ENCODE measurements at regions not wholly inside any gene's neighbourhood (a gene's known extent, or its start where the extent isn't known, plus 50 kb on each side); places are given as distances from the start of the nearest gene placed in this dataset.

DNA sequence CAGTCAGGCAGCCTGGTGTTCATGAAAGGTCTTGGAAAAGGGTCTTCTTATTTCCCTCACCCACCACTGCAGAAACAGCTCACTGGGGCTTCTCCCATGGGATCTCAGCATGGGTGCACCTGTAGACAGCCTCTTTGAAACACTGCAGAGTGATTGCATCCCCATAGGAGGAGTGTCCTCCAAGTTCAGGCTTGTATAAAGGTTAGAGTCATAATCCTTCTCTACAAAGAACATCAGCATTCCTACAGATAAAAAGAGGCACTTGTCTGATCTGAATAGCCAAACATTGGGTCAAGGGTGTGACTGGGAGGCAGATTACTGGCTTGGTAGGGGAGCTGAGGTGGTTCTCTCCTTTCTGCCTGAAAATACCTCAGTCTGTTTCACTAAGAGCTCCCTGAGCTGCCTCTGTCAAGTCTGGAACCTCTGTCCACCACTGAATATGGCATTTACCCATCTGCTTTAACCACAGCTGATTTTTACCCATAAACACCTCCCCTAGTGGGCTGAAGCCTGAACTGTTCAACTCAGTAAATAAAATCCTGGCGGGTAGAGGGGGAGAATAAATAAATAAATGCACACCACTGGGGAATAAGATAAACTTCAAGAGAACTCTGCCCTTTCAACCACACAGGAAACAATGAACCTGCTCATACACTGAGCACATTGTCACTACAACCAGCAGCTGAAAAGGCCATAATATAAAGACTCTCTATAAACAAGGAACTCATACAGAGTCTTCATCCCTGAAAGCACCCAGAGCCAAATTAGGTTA lies 120.7 kb upstream of the SCAF11 start:
- ATAC-seq: no peak
- Histone ChIP-seq H3K79me2 (ENCODE audit: low read length) (no peaks in the 10 kb centered on the region), H3K9ac (ENCODE audit: low read length) (no peak overlapping the region), H3K27ac (ENCODE audit: low read length) (no peak overlapping the region), H2AFZ (ENCODE audit: low read length) (no peak overlapping the region), H4K20me1 (ENCODE audit: low read length) (no peaks in the 10 kb centered on the region), H3K4me1 (ENCODE audit: insufficient read depth, low read length) (no peaks in the 10 kb centered on the region), H3K9me2 (replicated peaks; ENCODE audit: low read length) (no peaks in the 10 kb centered on the region), H3K36me3 (ENCODE audit: low read depth, low read length) (no peaks in the 10 kb centered on the region), H3K4me2 (ENCODE audit: low read length) (no peak overlapping the region), H3K27me3 (ENCODE audit: low read length) (no peaks in the 10 kb centered on the region), H3F3A (ENCODE audit: low read length, unreplicated experiment) (no peaks in the 10 kb centered on the region), H3K4me3 (ENCODE audit: low read length) (no peak overlapping the region), H3K9me3 (ENCODE audit: low read length) (no peaks in the 10 kb centered on the region)
- BruUV-seq (replicated peaks): no TSS peak
- ChIA-PET CTCF (no interaction called here), POLR2A (ENCODE audit: unreplicated experiment) (no interaction called here)
- no peak for TF ChIP-seq EZH2 (IDR thresholded peaks at IDR 0.05; ENCODE audit: low read length, unreplicated experiment)
- no peak for TF ChIP-seq EZH2phosphoT487 (IDR thresholded peaks at IDR 0.05; ENCODE audit: borderline replicate concordance, low read length)
- TF ChIP-seq, protein P1, sequence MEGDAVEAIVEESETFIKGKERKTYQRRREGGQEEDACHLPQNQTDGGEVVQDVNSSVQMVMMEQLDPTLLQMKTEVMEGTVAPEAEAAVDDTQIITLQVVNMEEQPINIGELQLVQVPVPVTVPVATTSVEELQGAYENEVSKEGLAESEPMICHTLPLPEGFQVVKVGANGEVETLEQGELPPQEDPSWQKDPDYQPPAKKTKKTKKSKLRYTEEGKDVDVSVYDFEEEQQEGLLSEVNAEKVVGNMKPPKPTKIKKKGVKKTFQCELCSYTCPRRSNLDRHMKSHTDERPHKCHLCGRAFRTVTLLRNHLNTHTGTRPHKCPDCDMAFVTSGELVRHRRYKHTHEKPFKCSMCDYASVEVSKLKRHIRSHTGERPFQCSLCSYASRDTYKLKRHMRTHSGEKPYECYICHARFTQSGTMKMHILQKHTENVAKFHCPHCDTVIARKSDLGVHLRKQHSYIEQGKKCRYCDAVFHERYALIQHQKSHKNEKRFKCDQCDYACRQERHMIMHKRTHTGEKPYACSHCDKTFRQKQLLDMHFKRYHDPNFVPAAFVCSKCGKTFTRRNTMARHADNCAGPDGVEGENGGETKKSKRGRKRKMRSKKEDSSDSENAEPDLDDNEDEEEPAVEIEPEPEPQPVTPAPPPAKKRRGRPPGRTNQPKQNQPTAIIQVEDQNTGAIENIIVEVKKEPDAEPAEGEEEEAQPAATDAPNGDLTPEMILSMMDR (conservative IDR thresholded peaks at IDR 0.05; ENCODE audit: low read depth, low read length): no peak; the same call in 1 of the 2 replicates
- no peak for DNase-seq
- intact Hi-C loops (cut with micrococcal nuclease): no loop called here

DNA sequence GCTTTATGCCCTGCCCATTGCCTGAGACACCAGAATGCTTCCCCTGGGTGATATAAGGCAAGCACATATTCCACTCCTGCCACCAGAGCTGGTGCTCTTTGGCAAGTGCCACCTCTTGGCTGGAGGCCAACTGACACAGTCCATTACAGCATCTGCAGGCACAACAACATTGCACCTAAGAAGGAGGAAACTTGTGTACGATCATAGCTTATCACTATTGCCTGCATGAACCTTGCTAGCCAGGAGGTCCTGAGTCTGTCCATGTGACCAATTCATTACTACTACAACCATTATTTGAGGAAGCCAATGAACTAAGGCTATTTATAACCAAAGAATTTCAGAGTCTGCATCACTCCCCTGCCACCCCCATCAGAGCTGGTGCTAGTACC lies 119.8 kb upstream of the SCAF11 start:
- TF ChIP-seq EZH2 (IDR thresholded peaks at IDR 0.05; ENCODE audit: low read length, unreplicated experiment) (no peak), EZH2phosphoT487 (IDR thresholded peaks at IDR 0.05; ENCODE audit: borderline replicate concordance, low read length) (no peak)
- TF ChIP-seq, protein P1 (conservative IDR thresholded peaks at IDR 0.05; ENCODE audit: low read depth, low read length): no peak
- Histone ChIP-seq H3K4me1 (ENCODE audit: insufficient read depth, low read length) (no peaks in the 10 kb centered on the region), H3F3A (ENCODE audit: low read length, unreplicated experiment) (no peaks in the 10 kb centered on the region), H4K20me1 (ENCODE audit: low read length) (no peaks in the 10 kb centered on the region), H2AFZ (ENCODE audit: low read length) (no peak overlapping the region), H3K4me2 (ENCODE audit: low read length) (no peak overlapping the region), H3K36me3 (ENCODE audit: low read depth, low read length) (no peaks in the 10 kb centered on the region), H3K9me2 (replicated peaks; ENCODE audit: low read length) (no peaks in the 10 kb centered on the region), H3K27ac (ENCODE audit: low read length) (no peak overlapping the region), H3K79me2 (ENCODE audit: low read length) (no peaks in the 10 kb centered on the region), H3K9me3 (ENCODE audit: low read length) (no peaks in the 10 kb centered on the region), H3K4me3 (ENCODE audit: low read length) (no peak overlapping the region), H3K27me3 (ENCODE audit: low read length) (no peaks in the 10 kb centered on the region), H3K9ac (ENCODE audit: low read length) (no peak overlapping the region)
- intact Hi-C loops (cut with micrococcal nuclease): no loop called here
- ChIA-PET POLR2A (ENCODE audit: unreplicated experiment) (no interaction called here), CTCF (no interaction called here)
- no peak for DNase-seq
- BruUV-seq (replicated peaks): no TSS peak
- no peak for ATAC-seq
